Progenitor cell of endocrine pancreas (in vitro differentiated cells): ENCODE measurements at regions not wholly inside any gene's neighbourhood (a gene's known extent, or its start where the extent isn't known, plus 50 kb on each side); places are given as distances from the start of the nearest gene placed in this dataset.

ENCODE experiments used
- DNase-seq: peaks from one replicate; pipeline ENCODE4 v3.0.0; 2021; ENCODE audit warnings: low spot score; ENCODE audit not compliant: unreplicated experiment
- H3K27ac Mint-ChIP-seq: 2 replicates; pipeline ENCODE4 v1.8.0; 2021; ENCODE audit warnings: mild to moderate bottlenecking, moderate library complexity, mixed read lengths
- H3K27me3 Mint-ChIP-seq: 2 replicates; pipeline ENCODE4 v1.8.0; 2021; ENCODE audit warnings: mixed read lengths
- H3K36me3 Mint-ChIP-seq: 2 replicates; pipeline ENCODE4 v1.8.0; 2022; ENCODE audit warnings: mixed read lengths; ENCODE audit not compliant: insufficient read depth
- H3K4me1 Mint-ChIP-seq: 2 replicates; pipeline ENCODE4 v1.8.0; 2021; ENCODE audit warnings: low read depth, mixed read lengths
- H3K4me3 Mint-ChIP-seq: 2 replicates; pipeline ENCODE4 v1.8.0; 2021; ENCODE audit warnings: low read depth, mild to moderate bottlenecking, moderate library complexity, mixed read lengths
- H3K9me3 Mint-ChIP-seq: 2 replicates; pipeline ENCODE4 v1.8.0; 2021; ENCODE audit warnings: low read depth, mixed read lengths
- CTCF ChIP-seq: fragments of 200-600 bp; sonication (generic); IDR thresholded peaks from one replicate; pipeline ENCODE4 v1.5.0; 2021; ENCODE audit warnings: antibody characterized with exemption, mild to moderate bottlenecking; ENCODE audit not compliant: unreplicated experiment

- Mint-ChIP-seq H3K27ac (no peak overlapping the region), H3K27me3 (peaks cover 7% of the 10 kb centered on the region), H3K4me3 (no peak overlapping the region), H3K36me3 (no peaks in the 10 kb centered on the region), H3K4me1 (peaks cover 22% of the 10 kb centered on the region), H3K9me3 (peaks cover 6% of the 10 kb centered on the region)
- TF ChIP-seq CTCF = no peak
- DNase-seq = no peak
Observed at GRCh38 chr1:5725855-5726585, 266.2 kb downstream of the NPHP4 start.

- no peaks in the 10 kb centered on the region for H3K36me3 Mint-ChIP-seq
- H3K4me3 Mint-ChIP-seq = no peak overlapping the region
- TF ChIP-seq CTCF = no peak
- H3K27me3 Mint-ChIP-seq = peaks cover 7% of the 10 kb centered on the region
- no peak overlapping the region for H3K27ac Mint-ChIP-seq
- H3K9me3 Mint-ChIP-seq = peaks cover 6% of the 10 kb centered on the region
- peaks cover 22% of the 10 kb centered on the region for H3K4me1 Mint-ChIP-seq
- no peak for DNase-seq
Observed at GRCh38 chr1:5725406-5725805, 266.8 kb downstream of the NPHP4 start.

GRCh38 chr1:5724847-5725246 is 267.4 kb downstream of the NPHP4 start:
- Mint-ChIP-seq H3K27ac (no peak overlapping the region), H3K4me1 (peaks cover 22% of the 10 kb centered on the region), H3K27me3 (peaks cover 7% of the 10 kb centered on the region), H3K36me3 (no peaks in the 10 kb centered on the region), H3K4me3 (no peak overlapping the region), H3K9me3 (peaks cover 6% of the 10 kb centered on the region)
- no peak for DNase-seq
- TF ChIP-seq CTCF = no peak

GRCh38 chr1:5722635-5723164 is 269.5 kb downstream of the NPHP4 start:
- peaks cover 5% of the 10 kb centered on the region for H3K4me1 Mint-ChIP-seq
- H3K36me3 Mint-ChIP-seq = no peaks in the 10 kb centered on the region
- no peak overlapping the region for H3K4me3 Mint-ChIP-seq
- no peak for DNase-seq
- H3K9me3 Mint-ChIP-seq = peaks cover 6% of the 10 kb centered on the region
- no peak for TF ChIP-seq CTCF
- H3K27ac Mint-ChIP-seq = no peak overlapping the region
- H3K27me3 Mint-ChIP-seq = peaks cover 17% of the 10 kb centered on the region

- H3K9me3 Mint-ChIP-seq = peaks cover 6% of the 10 kb centered on the region
- no peak overlapping the region for H3K4me3 Mint-ChIP-seq
- H3K36me3 Mint-ChIP-seq = no peaks in the 10 kb centered on the region
- no peak overlapping the region for H3K27ac Mint-ChIP-seq
- DNase-seq = no peak
- peaks cover 3% of the 10 kb centered on the region for H3K4me1 Mint-ChIP-seq
- TF ChIP-seq CTCF = no peak
- H3K27me3 Mint-ChIP-seq = peaks cover 16% of the 10 kb centered on the region
Observed at GRCh38 chr1:5721634-5722215, 270.5 kb downstream of the NPHP4 start.
